Gastroesophageal sphincter (tissue), 4 donors: ENCODE measurements at regions not wholly inside any gene's neighbourhood (a gene's known extent, or its start where the extent isn't known, plus 50 kb on each side); places are given as distances from the start of the nearest gene placed in this dataset.

Source experiments
- ATAC-seq: fragments of 150-250 bp; one replicate; pipeline ENCODE4 v1.9.1; 2016; ENCODE audit warnings: mild to moderate bottlenecking, moderate library complexity
- H3K27ac ChIP-seq, 4 donors: fragments of 200-600 bp; sonication (generic) in 3 of 4; 1 replicate in 3 of 4; 2 replicates in 1 of 4; pipeline ENCODE4 v1.5.1; 2016 to 2019
- H3K27me3 ChIP-seq: fragments of 200-600 bp; sonication (generic); one replicate; pipeline ENCODE4 v1.5.1; 2019
- H3K36me3 ChIP-seq, 2 donors: fragments of 200-600 bp; sonication (generic); one replicate each; pipeline ENCODE4 v1.5.1; 2019; ENCODE audit warnings: control low read depth in 1 of 2
- H3K4me1 ChIP-seq, 3 donors: fragments of 200-600 bp; sonication (generic); 1 replicate in 2 of 3; 2 replicates in 1 of 3; pipeline ENCODE4 v1.5.1; 2016 to 2019; ENCODE audit warnings: control low read depth in 2 of 3
- H3K4me3 ChIP-seq, 2 donors: fragments of 200-600 bp; sonication (generic); one replicate each; pipeline ENCODE4 v1.5.1; 2019; ENCODE audit warnings: mild to moderate bottlenecking in 1 of 2, moderate library complexity in 1 of 2
- H3K9me3 ChIP-seq, 3 donors: fragments of 200-600 bp; sonication (generic); one replicate each; pipeline ENCODE4 v1.5.1; 2017 to 2019; ENCODE audit warnings: control low read depth in 2 of 3
- EP300 ChIP-seq: sonication (generic); formaldehyde crosslinking; IDR thresholded peaks from one replicate; pipeline ENCODE4 v1.6.1; 2017; ENCODE audit warnings: antibody characterized with exemption, mild to moderate bottlenecking
- POLR2A ChIP-seq, 2 donors: fragments of 450-650 bp; IDR thresholded peaks; one replicate each; pipeline ENCODE4 v1.6.1; 2017; ENCODE audit warnings: antibody characterized with exemption in 2 of 2, mild to moderate bottlenecking in 2 of 2, moderate library complexity in 1 of 2
- POLR2AphosphoS5 ChIP-seq: sonication (generic); formaldehyde crosslinking; IDR thresholded peaks from one replicate; pipeline ENCODE4 v1.6.1; 2017; ENCODE audit warnings: antibody characterized with exemption
- WGBS, 2 donors: methylation state at CpG; one replicate each; pipeline ENCODE4 v1.1.5; 2018; ENCODE audit warnings: low coverage in 1 of 2; 5-methylcytosine and 5-hydroxymethylcytosine counted together
- TF ChIP-seq, protein P1 (sequence below), 4 experiments: fragments of 200-600 bp in 2 of 4; fragments of 450-650 bp in 2 of 4; sonication (generic) in 1 of 4; IDR thresholded peaks; one replicate each; pipeline ENCODE4 v1.5.1; 2017 to 2019; ENCODE audit warnings: antibody characterized with exemption in 4 of 4, mild to moderate bottlenecking in 2 of 4, moderate library complexity in 2 of 4

DNA sequence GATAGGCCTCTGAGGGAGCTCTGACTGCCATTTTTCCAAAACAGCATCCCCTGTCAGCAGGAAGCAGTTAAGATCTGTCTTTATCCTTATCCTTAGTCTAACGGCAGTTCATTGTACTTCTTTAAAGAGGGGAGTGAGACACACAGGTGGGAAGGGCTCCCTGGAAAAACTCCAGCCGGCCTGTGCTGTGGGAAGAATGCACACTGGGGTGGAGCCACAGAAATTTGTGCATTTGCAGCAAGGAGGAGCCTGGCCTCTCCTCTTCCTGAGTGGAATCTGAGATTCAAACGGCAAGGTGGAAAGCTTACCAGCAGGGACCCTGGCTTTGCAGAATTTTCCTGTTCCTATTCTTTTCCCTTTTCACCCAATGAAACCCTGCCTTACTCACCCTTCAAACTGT lies 1209.4 kb downstream of the ROBO2 start:
- Histone ChIP-seq H3K4me3 (no peak overlapping the region), H3K27ac (no peak overlapping the region), H3K27me3 (no peaks in the 10 kb centered on the region), H3K9me3 (peaks cover 0 to 11% (median 0%) of the 10 kb centered on the region in 3 donors), H3K36me3 (no peaks in the 10 kb centered on the region), H3K4me1 (no peaks in the 10 kb centered on the region)
- TF ChIP-seq, protein P1, sequence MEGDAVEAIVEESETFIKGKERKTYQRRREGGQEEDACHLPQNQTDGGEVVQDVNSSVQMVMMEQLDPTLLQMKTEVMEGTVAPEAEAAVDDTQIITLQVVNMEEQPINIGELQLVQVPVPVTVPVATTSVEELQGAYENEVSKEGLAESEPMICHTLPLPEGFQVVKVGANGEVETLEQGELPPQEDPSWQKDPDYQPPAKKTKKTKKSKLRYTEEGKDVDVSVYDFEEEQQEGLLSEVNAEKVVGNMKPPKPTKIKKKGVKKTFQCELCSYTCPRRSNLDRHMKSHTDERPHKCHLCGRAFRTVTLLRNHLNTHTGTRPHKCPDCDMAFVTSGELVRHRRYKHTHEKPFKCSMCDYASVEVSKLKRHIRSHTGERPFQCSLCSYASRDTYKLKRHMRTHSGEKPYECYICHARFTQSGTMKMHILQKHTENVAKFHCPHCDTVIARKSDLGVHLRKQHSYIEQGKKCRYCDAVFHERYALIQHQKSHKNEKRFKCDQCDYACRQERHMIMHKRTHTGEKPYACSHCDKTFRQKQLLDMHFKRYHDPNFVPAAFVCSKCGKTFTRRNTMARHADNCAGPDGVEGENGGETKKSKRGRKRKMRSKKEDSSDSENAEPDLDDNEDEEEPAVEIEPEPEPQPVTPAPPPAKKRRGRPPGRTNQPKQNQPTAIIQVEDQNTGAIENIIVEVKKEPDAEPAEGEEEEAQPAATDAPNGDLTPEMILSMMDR (IDR thresholded peaks at IDR 0.05) = no peak
- TF ChIP-seq EP300 = no peak
- TF ChIP-seq POLR2A (IDR thresholded peaks at IDR 0.05) = no peak
- TF ChIP-seq POLR2AphosphoS5 = no peak
- ATAC-seq = no peak
- WGBS, 2 donors = 13 to 37% methylated on average over 2 to 3 of the region's 3 CpGs

DNA sequence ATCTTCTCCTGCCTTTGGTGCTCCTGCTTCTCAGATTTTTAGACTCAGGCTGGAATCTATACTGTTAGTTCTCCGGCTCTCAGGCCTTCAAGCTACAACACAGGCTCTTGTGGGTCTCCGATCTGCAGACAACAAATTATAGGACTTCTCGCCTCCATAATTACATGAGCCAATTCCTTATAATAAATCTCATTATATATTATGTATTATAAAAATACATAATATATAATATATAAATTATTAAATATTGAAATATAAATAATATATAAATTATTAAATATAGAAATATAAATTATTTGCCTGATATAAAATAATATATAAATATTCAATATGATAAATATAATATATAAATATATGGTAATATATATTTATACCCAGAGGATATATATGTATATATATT lies 1214.0 kb downstream of the ROBO2 start:
- H3K27ac ChIP-seq = no peak overlapping the region
- H3K36me3 ChIP-seq = no peaks in the 10 kb centered on the region
- no peaks in the 10 kb centered on the region for H3K9me3 ChIP-seq
- WGBS, 2 donors = 97 to 100% methylated on average over 3 of the region's 3 CpGs
- no peak for ATAC-seq
- H3K4me3 ChIP-seq = no peak overlapping the region
- H3K4me1 ChIP-seq = no peaks in the 10 kb centered on the region
- TF ChIP-seq, protein P1 (IDR thresholded peaks at IDR 0.05) = no peak
- no peaks in the 10 kb centered on the region for H3K27me3 ChIP-seq

DNA sequence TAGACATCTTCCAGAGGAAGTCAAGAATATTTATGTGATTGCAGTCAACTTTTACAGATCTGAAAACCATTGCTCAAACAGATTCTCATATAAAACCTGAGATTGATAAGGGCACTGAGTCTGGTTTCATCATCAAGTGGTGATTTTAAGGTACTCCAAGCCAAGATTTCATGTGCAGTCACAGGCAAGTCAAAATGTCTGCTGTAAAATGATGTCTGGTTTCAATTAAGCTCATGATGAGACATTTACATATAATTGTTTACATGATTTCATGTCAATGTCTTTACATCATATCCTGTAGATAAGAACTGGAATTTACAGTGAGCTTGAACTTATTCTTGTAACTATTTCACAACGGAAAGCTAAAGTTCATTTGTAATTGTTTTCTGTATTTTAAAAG lies 1215.5 kb downstream of the ROBO2 start:
- TF ChIP-seq POLR2A (IDR thresholded peaks at IDR 0.05) (no peak), EP300 (no peak), POLR2AphosphoS5 (no peak)
- TF ChIP-seq, protein P1 (IDR thresholded peaks at IDR 0.05) = no peak
- Histone ChIP-seq H3K4me3 (no peak overlapping the region), H3K4me1 (no peaks in the 10 kb centered on the region), H3K27me3 (no peaks in the 10 kb centered on the region), H3K36me3 (no peaks in the 10 kb centered on the region), H3K27ac (no peak overlapping the region), H3K9me3 (no peaks in the 10 kb centered on the region)
- WGBS, 2 donors = 21 to 45% methylated on average over 1 of the region's 1 CpG
- ATAC-seq = no peak

DNA sequence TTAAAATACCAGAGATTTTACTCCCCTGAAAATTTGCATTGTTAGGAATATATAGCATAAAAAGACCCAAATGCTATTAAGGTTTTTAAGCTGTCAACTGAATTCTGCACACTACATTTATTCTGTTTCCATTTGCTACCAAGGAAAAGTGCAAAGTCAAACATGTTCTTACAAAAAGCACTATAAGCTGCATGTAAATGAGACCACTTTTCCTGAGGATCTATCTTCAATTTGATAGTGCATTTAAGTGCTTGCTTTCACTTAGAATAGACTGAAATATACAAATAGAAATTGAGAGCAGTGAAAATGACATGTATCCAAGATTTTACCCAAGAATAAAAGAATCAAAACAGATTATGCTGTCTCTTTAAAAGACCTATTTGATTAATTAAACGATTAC lies 1216.2 kb downstream of the ROBO2 start:
- no peak for ATAC-seq
- Histone ChIP-seq H3K9me3 (no peaks in the 10 kb centered on the region), H3K27me3 (no peaks in the 10 kb centered on the region), H3K4me3 (no peak overlapping the region), H3K4me1 (no peaks in the 10 kb centered on the region), H3K36me3 (no peaks in the 10 kb centered on the region), H3K27ac (no peak overlapping the region)
- TF ChIP-seq EP300 = no peak
- no peak for TF ChIP-seq POLR2A (IDR thresholded peaks at IDR 0.05)
- TF ChIP-seq, protein P1 (IDR thresholded peaks at IDR 0.05) = no peak
- TF ChIP-seq POLR2AphosphoS5 = no peak
- WGBS, 2 donors = 41 to 71% methylated on average over 1 of the region's 1 CpG

DNA sequence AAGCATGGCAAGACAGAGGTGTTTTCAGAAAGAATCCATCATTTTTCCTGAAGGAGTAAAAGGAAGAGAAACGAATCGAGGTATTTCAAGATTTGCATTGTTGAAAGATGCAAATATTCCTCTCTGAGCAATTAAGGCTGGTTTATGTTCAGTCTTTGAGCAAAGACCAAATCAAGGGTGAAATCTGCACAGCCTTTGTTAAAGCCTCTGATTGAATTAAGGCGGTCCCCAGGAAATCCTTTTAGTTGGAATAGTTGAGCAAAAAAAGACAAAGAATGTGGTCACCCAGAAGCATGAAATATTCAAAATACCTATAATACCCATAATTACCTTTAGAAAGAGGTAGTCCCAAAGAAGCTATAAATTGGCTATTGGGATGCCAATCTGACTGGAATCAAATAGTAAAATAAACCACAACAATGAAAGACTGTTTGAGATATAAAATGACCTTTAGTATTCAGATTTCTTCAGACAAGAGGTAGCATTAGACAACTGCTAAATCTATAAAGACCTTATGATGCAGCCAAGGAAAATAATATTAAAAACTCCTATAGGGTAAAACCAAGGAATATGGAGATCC lies 1218.1 kb downstream of the ROBO2 start:
- H3K27ac ChIP-seq = no peak overlapping the region
- no peaks in the 10 kb centered on the region for H3K27me3 ChIP-seq
- no peaks in the 10 kb centered on the region for H3K36me3 ChIP-seq
- no peak overlapping the region for H3K4me3 ChIP-seq
- 81 to 91% methylated on average over 3 of the region's 3 CpGs for WGBS, 2 donors
- no peaks in the 10 kb centered on the region for H3K4me1 ChIP-seq
- no peak for ATAC-seq
- TF ChIP-seq POLR2A (IDR thresholded peaks at IDR 0.05) (no peak), POLR2AphosphoS5 (no peak), EP300 (no peak)
- TF ChIP-seq, protein P1 (IDR thresholded peaks at IDR 0.05) = no peak
- H3K9me3 ChIP-seq = no peaks in the 10 kb centered on the region
